ENCODE measurements at regions not wholly inside any gene's neighbourhood (a gene's known extent, or its start where the extent isn't known, plus 50 kb on each side); places are given as distances from the start of the nearest gene placed in this dataset.

DNA sequence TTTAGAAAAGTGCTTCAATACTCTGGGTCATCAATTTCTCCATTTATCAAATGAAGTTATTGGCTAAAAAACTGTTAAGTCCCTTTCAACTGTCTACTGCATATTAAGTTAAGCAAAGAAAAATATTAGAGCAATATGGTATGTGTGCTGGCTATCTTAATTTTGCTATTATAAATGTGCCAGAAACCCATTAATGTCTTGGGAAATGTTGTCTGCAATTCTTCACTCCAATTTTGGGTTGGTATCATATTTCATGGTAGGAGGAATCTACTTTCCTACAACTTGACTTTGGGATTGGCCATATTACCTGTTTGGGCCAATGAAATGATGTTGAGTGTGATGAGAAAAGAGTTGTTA is 1063.9 kb downstream of the PLA2G4A start:
- POLR2A ChIA-PET: no interaction called here
- H3K4me1 ChIP-seq (ENCODE audit: insufficient read depth, low read length, poor library complexity, severe bottlenecking): no peaks in the 10 kb centered on the region
- H2AFZ ChIP-seq (ENCODE audit: low read length): no peak overlapping the region
- no peaks in the 10 kb centered on the region for H3K9me3 ChIP-seq (ENCODE audit: low read length)
- CTCF ChIA-PET (ENCODE audit: unreplicated experiment): no interaction called here
- no peaks in the 10 kb centered on the region for H4K20me1 ChIP-seq (ENCODE audit: insufficient read depth, low read length)
- H3K27ac ChIP-seq (ENCODE audit: low read depth, low read length, poor library complexity, severe bottlenecking): no peak overlapping the region
- H3K36me3 ChIP-seq (ENCODE audit: insufficient read depth, low read length): no peaks in the 10 kb centered on the region
- H3K9me2 ChIP-seq (ENCODE audit: insufficient read depth, low read length): no peaks in the 10 kb centered on the region
- no TSS peak for BruUV-seq (replicated peaks)
- no peak for DNase-seq (ENCODE audit: low spot score)
- intact Hi-C loops (cut with micrococcal nuclease; ENCODE audit: unreplicated experiment): no loop called here
- TF ChIP-seq, protein P1, sequence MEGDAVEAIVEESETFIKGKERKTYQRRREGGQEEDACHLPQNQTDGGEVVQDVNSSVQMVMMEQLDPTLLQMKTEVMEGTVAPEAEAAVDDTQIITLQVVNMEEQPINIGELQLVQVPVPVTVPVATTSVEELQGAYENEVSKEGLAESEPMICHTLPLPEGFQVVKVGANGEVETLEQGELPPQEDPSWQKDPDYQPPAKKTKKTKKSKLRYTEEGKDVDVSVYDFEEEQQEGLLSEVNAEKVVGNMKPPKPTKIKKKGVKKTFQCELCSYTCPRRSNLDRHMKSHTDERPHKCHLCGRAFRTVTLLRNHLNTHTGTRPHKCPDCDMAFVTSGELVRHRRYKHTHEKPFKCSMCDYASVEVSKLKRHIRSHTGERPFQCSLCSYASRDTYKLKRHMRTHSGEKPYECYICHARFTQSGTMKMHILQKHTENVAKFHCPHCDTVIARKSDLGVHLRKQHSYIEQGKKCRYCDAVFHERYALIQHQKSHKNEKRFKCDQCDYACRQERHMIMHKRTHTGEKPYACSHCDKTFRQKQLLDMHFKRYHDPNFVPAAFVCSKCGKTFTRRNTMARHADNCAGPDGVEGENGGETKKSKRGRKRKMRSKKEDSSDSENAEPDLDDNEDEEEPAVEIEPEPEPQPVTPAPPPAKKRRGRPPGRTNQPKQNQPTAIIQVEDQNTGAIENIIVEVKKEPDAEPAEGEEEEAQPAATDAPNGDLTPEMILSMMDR (conservative IDR thresholded peaks at IDR 0.05; ENCODE audit: low read length): no peak
- no peak for TF ChIP-seq EZH2phosphoT487 (IDR thresholded peaks at IDR 0.05; ENCODE audit: borderline replicate concordance, low read depth, low read length)
- H3K4me3 ChIP-seq (ENCODE audit: low read depth, low read length, poor library complexity, severe bottlenecking): no peak overlapping the region
- no peak overlapping the region for H3K4me2 ChIP-seq (ENCODE audit: low read length)
- H3K79me2 ChIP-seq (ENCODE audit: insufficient read depth, low read depth, low read length): no peaks in the 10 kb centered on the region

DNA sequence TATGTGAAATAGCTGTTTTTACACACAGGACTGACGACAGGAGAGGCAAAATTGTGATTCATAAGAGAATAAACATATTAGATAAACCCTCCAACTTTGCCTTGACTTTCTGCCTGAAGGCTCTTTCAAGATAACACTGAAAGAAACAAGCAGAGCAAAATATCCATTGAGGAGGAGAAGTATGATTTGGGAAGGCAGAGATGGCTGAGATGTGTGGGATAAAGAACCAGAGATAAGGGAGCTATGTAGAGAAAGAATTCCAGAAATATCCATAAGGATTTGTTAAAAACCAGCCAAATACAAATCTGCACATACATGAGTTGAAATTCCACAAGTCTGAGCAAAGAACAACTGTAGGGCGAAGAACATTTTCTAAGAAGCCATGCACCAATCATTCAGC is 1064.7 kb downstream of the PLA2G4A start:
- Histone ChIP-seq H3K9me2 (ENCODE audit: insufficient read depth, low read length) (no peaks in the 10 kb centered on the region), H3K4me3 (ENCODE audit: low read depth, low read length, poor library complexity, severe bottlenecking) (no peak overlapping the region), H3K36me3 (ENCODE audit: insufficient read depth, low read length) (no peaks in the 10 kb centered on the region), H4K20me1 (ENCODE audit: insufficient read depth, low read length) (no peaks in the 10 kb centered on the region), H3K9me3 (ENCODE audit: low read length) (no peaks in the 10 kb centered on the region), H3K4me2 (ENCODE audit: low read length) (no peak overlapping the region), H3K4me1 (ENCODE audit: insufficient read depth, low read length, poor library complexity, severe bottlenecking) (no peaks in the 10 kb centered on the region), H3K27ac (ENCODE audit: low read depth, low read length, poor library complexity, severe bottlenecking) (no peak overlapping the region), H3K79me2 (ENCODE audit: insufficient read depth, low read depth, low read length) (no peaks in the 10 kb centered on the region), H2AFZ (ENCODE audit: low read length) (no peak overlapping the region)
- no TSS peak for BruUV-seq (replicated peaks)
- ChIA-PET POLR2A (no interaction called here), CTCF (ENCODE audit: unreplicated experiment) (no interaction called here)
- no peak for TF ChIP-seq EZH2phosphoT487 (IDR thresholded peaks at IDR 0.05; ENCODE audit: borderline replicate concordance, low read depth, low read length)
- DNase-seq (ENCODE audit: low spot score): no peak
- intact Hi-C loops (cut with micrococcal nuclease; ENCODE audit: unreplicated experiment): no loop called here

DNA sequence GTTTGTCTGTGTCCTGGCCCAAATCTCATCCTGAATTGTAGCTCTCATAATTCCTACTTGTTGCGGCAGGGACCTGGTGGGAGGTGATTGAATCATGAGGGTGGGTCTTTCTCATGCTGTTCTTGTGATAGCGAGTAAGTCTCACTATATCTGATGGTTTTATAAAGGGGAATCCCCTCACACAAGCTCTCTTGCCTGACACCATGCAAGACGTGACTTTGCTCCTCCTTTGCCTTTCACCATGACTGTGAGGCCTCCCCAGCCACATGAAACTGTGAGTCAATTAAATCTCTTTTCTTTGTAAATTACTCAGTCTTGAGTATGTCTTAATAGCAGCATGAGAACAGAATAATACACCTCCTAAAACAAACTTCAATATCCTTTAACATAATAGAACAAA is 1065.6 kb downstream of the PLA2G4A start:
- H3K9me3 ChIP-seq (ENCODE audit: low read length): no peaks in the 10 kb centered on the region
- H3K79me2 ChIP-seq (ENCODE audit: insufficient read depth, low read depth, low read length): no peaks in the 10 kb centered on the region
- TF ChIP-seq, protein P1 (conservative IDR thresholded peaks at IDR 0.05; ENCODE audit: low read length): no peak
- TF ChIP-seq EZH2phosphoT487 (IDR thresholded peaks at IDR 0.05; ENCODE audit: borderline replicate concordance, low read depth, low read length): no peak
- BruUV-seq (replicated peaks): no TSS peak
- DNase-seq (ENCODE audit: low spot score): no peak
- H3K27ac ChIP-seq (ENCODE audit: low read depth, low read length, poor library complexity, severe bottlenecking): no peak overlapping the region
- no peaks in the 10 kb centered on the region for H3K9me2 ChIP-seq (ENCODE audit: insufficient read depth, low read length)
- no peak overlapping the region for H2AFZ ChIP-seq (ENCODE audit: low read length)
- H3K4me2 ChIP-seq (ENCODE audit: low read length): no peak overlapping the region
- no peaks in the 10 kb centered on the region for H3K36me3 ChIP-seq (ENCODE audit: insufficient read depth, low read length)
- H3K4me1 ChIP-seq (ENCODE audit: insufficient read depth, low read length, poor library complexity, severe bottlenecking): no peaks in the 10 kb centered on the region
- POLR2A ChIA-PET: no interaction called here
- H4K20me1 ChIP-seq (ENCODE audit: insufficient read depth, low read length): no peaks in the 10 kb centered on the region
- no peak overlapping the region for H3K4me3 ChIP-seq (ENCODE audit: low read depth, low read length, poor library complexity, severe bottlenecking)
- intact Hi-C loops (cut with micrococcal nuclease; ENCODE audit: unreplicated experiment): no loop called here
- CTCF ChIA-PET (ENCODE audit: unreplicated experiment): no interaction called here

Measured in OCI-LY7 (cell line).